ENCODE measurements at regions not wholly inside any gene's neighbourhood (a gene's known extent, or its start where the extent isn't known, plus 50 kb on each side); places are given as distances from the start of the nearest gene placed in this dataset.

GRCh38 chr7:51786284-51786683, 469.7 kb upstream of the COBL start:
- no peaks in the 10 kb centered on the region for H3K27me3 ChIP-seq (ENCODE audit: control insufficient read depth in 1 of 2, insufficient read depth in 2 of 2, low read length in 2 of 2)

GRCh38 chr7:51785876-51786275, 469.3 kb upstream of the COBL start:
- intact Hi-C loops (cut with DNase I, micrococcal nuclease), result no loop called here
- H3K27ac ChIP-seq (ENCODE audit: low read depth in 1 of 2, low read length in 2 of 2), result no peak overlapping the region
- no peak for DNase-seq
- CTCF ChIA-PET, result no interaction called here
- H3K9me3 ChIP-seq (ENCODE audit: control insufficient read depth in 1 of 2, insufficient read depth in 1 of 2, low read length in 2 of 2), result peaks cover 0 to 8% of the 10 kb centered on the region in 2 experiments
- H3K4me3 Mint-ChIP-seq, result no peak overlapping the region
- no peak for ATAC-seq (ENCODE audit: poor library complexity)
- no peaks in the 10 kb centered on the region for H3K27me3 Mint-ChIP-seq
- no peak overlapping the region for H3K27ac Mint-ChIP-seq
- H3K27me3 ChIP-seq (ENCODE audit: control insufficient read depth in 1 of 2, insufficient read depth in 2 of 2, low read length in 2 of 2), result no peaks in the 10 kb centered on the region
- peaks cover 8% of the 10 kb centered on the region for H3K9me3 Mint-ChIP-seq
- no peaks in the 10 kb centered on the region for H3K4me1 Mint-ChIP-seq (ENCODE audit: low read depth)
- H3K36me3 Mint-ChIP-seq (ENCODE audit: low read depth), result no peaks in the 10 kb centered on the region
- H3K4me1 ChIP-seq (ENCODE audit: insufficient read depth, low read length), result no peaks in the 10 kb centered on the region
- TF ChIP-seq CTCF (IDR thresholded peaks at IDR 0.05), result no peak
- H3K36me3 ChIP-seq (ENCODE audit: insufficient read depth, low read length), result no peaks in the 10 kb centered on the region
- POLR2A ChIA-PET, result no interaction called here
- H3K4me3 ChIP-seq (ENCODE audit: low read length), result no peak overlapping the region

More at GRCh38 chr7:51786284-51786683, 469.7 kb upstream of the COBL start:
- TF ChIP-seq CTCF (IDR thresholded peaks at IDR 0.05), result no peak
- Mint-ChIP-seq H3K27me3 (no peaks in the 10 kb centered on the region), H3K4me1 (ENCODE audit: low read depth) (no peaks in the 10 kb centered on the region), H3K4me3 (no peak overlapping the region), H3K36me3 (ENCODE audit: low read depth) (no peaks in the 10 kb centered on the region), H3K9me3 (peaks cover 8% of the 10 kb centered on the region), H3K27ac (no peak overlapping the region)
- no peak for ATAC-seq (ENCODE audit: poor library complexity)
- Histone ChIP-seq H3K9me3 (ENCODE audit: control insufficient read depth in 1 of 2, insufficient read depth in 1 of 2, low read length in 2 of 2) (peaks cover 0 to 8% of the 10 kb centered on the region in 2 experiments), H3K36me3 (ENCODE audit: insufficient read depth, low read length) (no peaks in the 10 kb centered on the region), H3K27ac (ENCODE audit: low read depth in 1 of 2, low read length in 2 of 2) (no peak overlapping the region), H3K4me3 (ENCODE audit: low read length) (no peak overlapping the region), H3K4me1 (ENCODE audit: insufficient read depth, low read length) (no peaks in the 10 kb centered on the region)
- CTCF ChIA-PET, result no interaction called here
- intact Hi-C loops (cut with DNase I, micrococcal nuclease), result no loop called here
- POLR2A ChIA-PET, result no interaction called here
- no peak for DNase-seq

- intact Hi-C loops (cut with DNase I, micrococcal nuclease), result no loop called here
- Mint-ChIP-seq H3K9me3 (peaks cover 10% of the 10 kb centered on the region), H3K27ac (no peak overlapping the region), H3K36me3 (ENCODE audit: low read depth) (no peaks in the 10 kb centered on the region), H3K27me3 (no peaks in the 10 kb centered on the region), H3K4me3 (no peak overlapping the region), H3K4me1 (ENCODE audit: low read depth) (no peaks in the 10 kb centered on the region)
- Histone ChIP-seq H3K4me3 (ENCODE audit: low read length) (no peak overlapping the region), H3K9me3 (ENCODE audit: control insufficient read depth in 1 of 2, insufficient read depth in 1 of 2, low read length in 2 of 2) (peaks cover 0 to 8% of the 10 kb centered on the region in 2 experiments), H3K27me3 (ENCODE audit: control insufficient read depth in 1 of 2, insufficient read depth in 2 of 2, low read length in 2 of 2) (no peaks in the 10 kb centered on the region), H3K4me1 (ENCODE audit: insufficient read depth, low read length) (no peaks in the 10 kb centered on the region), H3K36me3 (ENCODE audit: insufficient read depth, low read length) (no peaks in the 10 kb centered on the region), H3K27ac (ENCODE audit: low read depth in 1 of 2, low read length in 2 of 2) (no peak overlapping the region)
- CTCF ChIA-PET, result no interaction called here
- POLR2A ChIA-PET, result no interaction called here
- ATAC-seq (ENCODE audit: poor library complexity) (no peak), DNase-seq (no peak)
- TF ChIP-seq CTCF (IDR thresholded peaks at IDR 0.05), result no peak
Measured at GRCh38 chr7:51785171-51785570, 468.6 kb upstream of the COBL start.

All from CD4-positive, alpha-beta T cell (primary cell).